Hepatic stellate cell (primary cell): ENCODE measurements at regions not wholly inside any gene's neighbourhood (a gene's known extent, or its start where the extent isn't known, plus 50 kb on each side); places are given as distances from the start of the nearest gene placed in this dataset.

Experiments used
- DNase-seq: peaks from one replicate; pipeline ENCODE4 v3.0.0; 2011; ENCODE audit warnings: low spot score

DNA sequence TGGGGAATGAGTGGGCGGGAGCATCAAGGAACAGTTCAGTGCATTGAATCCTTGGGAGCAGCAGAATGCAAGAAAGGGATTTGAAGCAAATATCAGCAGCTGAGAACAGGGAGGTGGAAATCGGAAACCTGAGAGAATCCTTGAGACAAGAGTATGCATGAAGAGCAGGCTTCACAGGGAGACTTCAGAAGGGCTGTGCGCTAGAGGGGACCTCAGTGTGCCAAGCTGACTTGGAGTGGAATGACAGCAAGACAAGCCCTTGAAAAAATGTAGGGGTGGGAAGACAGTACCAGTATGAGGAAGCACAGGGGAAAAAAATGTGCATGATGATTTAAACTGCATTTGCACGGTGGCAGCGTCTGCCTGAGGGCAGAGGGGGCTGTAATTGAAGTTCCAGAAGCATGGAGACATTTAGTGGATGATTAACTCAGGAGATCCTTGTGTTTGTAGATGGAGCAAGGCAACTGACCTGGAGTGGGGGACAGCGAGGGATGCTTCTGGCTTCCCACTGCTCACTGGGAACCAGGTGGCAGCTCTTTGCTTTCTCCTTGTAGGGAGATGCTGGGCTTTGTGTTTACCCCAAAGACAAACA, 204.9 kb upstream of the PLET1 start:
- no peak for DNase-seq

DNA sequence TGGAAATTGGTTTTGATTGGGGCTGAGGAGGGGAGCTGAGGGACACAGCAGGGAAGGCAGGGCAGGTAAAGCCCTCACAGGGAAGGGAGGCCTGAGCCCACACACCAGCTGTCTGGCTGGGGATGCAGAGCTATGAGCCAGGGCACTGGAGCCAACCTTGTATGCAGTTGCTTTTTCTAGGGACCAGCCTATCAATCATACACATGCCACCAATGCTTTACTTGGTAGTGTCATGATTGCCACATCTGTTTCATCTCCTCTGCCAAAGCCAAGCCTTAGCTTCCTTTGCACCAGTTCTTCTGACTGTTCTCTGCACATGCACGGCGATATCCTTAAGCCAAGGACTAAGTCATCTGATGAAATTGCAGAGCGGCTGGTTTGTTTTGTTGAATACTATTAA, 207.1 kb upstream of the PLET1 start:
- no peak for DNase-seq

DNA sequence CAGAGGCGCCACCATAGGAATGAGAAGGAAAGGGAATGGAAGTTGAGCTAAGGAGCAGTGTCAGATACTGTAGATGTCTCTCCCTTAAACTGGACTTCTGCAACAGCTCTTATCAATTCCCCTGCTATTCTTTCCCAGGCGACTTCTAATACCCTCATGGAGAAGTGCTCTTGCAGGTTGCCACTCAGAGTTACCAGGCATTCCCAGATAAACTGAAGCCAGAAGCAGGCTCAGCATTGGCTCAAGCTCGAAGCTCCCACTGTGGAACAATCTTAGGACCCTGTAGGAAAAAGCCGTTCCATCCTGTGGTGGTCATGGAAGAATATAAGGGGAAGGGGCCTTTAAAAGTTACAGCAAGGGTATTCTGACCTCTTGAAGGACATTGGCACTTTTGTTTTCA, 208.7 kb upstream of the PLET1 start:
- DNase-seq = no peak

DNA sequence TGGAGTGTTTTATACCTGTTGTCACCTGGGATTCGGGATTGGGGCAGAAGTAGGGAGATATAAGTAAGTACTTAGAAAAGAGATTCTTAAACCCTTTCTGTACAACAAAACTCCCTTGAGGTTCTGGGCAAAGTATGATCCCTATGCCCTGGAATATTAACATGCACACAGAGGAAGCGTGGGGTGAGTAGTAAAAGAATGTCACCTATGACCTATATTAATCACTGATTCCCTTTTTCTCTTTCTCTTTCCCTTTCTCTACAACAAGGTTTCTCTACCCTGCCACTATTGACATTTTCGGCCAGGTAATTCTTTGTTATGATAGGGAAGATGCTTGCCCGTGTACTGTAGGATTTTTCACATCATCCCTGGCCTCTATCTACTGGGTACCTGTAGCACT, 209.7 kb upstream of the PLET1 start:
- peak; percentile 11 for DNase-seq

DNA sequence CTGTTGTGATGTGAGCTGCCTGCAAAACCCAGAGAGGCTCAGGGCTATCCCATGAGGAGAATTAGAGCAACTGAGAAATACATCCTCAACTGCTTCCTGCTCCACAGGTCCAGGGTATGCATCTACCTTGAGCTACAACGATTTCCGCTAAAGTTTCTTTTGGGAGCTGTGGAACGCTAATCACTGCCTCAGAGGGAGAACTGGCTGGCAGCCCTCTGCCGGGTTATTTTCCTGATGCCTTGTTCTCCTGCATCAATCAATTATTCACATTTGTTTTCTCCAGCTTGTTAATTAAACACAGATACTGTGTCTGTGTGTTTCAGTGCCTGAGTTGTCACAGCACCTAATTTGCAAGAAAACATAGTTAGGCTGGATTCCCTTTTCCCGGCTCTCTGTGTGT, 211.1 kb upstream of the PLET1 start:
- DNase-seq = no peak

DNA sequence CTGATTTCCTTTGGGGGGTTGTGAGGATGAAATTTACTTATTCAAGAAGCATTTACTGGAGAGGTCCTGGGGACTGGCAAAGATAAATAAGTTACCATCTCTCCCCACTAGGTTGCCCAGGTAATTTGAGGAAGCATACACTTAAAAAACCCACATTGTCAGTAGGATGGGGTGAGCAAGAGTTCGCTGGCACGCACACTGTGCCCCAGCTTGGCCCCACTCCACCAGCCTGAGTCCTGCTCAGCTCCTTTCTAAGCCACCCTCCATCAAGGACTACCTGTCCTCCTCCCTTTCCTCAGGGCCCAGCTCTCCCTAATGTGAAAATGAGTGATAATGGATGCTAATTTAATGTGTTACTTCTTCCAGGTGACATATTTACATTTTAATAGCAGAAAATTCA, 216.5 kb upstream of the PLET1 start:
- DNase-seq = no peak

DNA sequence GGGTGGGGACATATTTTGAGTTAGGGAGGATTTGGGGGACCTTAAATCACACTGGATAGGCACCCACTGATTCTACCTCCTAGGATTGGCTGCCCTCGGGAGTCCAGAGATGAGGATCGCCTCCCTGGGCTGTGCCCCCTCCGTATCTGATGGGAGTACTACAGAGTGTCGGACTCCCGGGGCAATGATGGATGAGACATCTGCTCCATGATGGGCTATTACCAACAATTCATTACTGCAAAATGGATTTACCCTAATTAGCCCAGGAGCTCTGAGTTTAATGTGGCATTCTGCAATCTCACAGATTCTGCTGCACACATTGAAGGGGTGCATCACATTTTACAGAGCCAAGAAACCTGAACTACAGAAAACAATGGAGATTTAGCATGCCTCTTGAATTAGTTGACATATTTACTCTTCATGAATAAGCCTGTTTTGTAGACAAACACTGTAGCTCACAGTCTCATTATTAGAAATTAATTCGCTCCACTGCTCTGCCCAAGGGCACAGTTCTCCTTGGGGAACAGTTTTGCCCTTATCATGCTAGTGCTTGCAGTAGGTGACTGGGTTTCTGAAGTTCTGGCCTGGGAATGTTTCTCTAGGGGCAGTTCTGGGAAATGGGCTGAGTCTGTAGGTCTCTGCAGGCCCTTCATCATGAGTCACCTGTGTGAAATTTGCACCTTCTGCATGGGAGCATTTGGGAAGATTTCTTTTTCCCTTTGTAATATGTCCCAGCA, 217.1 kb upstream of the PLET1 start:
- DNase-seq = no peak

DNA sequence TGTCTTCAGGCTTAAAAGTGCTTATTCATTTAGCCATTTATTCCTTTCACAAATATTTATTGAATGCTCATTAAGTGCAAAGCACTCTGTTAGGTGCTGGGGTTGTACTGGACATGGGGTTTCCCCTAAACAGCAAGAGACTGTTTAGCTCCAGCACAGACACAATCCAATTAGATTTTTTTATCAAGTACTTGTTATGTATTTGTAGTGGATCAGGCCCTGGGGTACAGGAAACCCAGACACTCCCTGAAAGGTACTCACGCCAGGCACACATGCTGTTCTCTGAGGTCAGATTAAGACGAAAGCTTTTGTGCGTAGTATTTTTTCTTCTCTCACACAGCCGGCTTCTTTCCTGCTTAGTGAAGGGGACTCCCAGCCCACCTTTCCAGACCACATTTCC, 218.1 kb upstream of the PLET1 start:
- no peak for DNase-seq

DNA sequence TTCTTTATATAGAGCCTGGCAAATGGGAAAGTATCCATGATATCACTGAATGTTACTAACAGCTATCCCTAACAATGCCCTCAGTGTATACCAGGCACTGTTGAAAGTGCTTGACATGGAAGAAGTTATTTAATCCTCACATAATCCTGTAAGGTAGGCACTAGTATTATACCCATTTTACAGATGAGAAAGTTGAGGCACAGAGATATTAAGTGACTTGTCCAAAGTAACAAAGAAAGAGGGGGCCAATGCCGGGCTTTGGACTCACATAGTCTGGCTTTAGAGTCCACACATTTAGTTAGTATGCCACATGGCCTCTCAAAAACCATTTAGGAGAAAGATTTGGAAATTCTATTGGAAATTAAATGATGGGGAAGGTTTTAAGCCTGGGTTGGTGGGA, 220.8 kb upstream of the PLET1 start:
- no peak for DNase-seq

DNA sequence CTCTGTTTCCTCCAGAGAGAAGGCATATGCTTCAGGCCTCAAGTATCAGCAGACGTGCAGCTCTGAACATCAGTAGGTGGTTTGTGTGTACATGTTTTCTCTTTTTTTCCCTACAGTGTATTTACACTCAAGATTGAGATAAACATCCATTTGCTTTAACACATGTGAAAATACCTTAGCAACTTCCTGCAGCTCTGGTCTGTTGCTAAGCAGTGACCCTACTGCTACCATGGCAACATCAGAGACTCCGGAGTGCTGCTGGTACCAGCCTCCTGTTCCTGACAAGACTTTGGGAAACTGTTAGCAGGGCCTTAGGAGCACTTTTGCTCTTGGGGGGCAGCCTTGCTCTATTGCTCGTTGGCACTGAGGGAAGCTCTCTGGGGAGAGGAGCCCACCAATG, 221.2 kb upstream of the PLET1 start:
- no peak for DNase-seq

DNA sequence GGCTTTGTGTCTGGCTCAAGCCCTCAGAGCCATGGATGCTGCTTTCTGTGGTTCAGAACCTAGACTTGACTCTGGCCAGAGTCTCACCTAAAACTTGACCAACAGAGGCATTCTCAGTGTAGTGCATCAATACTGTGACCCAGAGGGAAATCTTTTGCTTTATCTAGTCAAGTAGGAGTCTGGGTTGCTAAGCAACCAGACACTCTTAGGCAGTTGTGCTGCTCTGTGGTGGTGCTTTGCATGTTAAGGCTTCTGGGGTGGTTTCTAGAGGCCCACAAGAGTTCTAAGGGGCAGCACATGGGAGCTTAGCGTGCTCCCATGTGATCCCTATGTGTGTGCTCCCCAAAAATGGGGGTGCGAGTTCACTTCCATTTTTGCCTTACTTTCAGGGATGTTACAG, 224.6 kb upstream of the PLET1 start:
- no peak for DNase-seq

DNA sequence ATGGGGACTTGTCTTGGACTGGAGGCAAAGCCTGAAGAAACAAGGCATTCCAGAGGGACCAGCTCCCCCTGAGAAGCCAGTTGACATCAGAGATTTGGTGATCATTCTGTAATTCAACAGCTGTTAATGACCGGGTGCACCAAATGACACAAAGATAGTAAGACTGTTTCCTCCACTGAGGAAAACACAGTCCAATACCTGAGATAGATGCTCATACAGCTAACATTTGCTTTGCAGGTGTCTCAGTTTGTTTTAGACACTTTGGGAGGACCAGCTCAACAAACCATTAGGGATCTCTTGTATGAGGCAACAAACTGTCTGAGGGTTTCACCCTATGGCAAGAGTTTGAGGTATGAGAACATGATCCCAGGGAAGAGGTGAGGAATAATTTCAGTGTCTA, 237.2 kb upstream of the PLET1 start:
- DNase-seq = no peak

DNA sequence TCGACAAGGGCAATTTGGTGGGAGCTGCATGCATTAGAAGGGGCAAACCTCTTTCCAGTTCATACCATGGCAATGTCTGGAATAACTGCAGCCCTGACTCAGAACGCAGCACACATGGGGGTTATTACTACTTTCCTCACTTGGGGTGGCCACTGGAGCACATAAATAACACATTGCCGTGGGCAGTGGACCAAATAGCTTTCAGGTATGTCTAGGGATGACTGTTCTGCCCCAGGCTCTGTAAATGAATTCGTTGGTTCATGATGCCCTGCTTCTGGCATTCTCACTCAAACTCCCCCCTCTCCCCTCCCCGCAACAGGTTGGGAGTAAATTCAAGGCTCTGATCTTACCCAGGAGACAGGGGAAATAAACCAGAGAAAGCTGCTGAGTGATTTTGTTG, 238.0 kb upstream of the PLET1 start:
- DNase-seq = no peak

DNA sequence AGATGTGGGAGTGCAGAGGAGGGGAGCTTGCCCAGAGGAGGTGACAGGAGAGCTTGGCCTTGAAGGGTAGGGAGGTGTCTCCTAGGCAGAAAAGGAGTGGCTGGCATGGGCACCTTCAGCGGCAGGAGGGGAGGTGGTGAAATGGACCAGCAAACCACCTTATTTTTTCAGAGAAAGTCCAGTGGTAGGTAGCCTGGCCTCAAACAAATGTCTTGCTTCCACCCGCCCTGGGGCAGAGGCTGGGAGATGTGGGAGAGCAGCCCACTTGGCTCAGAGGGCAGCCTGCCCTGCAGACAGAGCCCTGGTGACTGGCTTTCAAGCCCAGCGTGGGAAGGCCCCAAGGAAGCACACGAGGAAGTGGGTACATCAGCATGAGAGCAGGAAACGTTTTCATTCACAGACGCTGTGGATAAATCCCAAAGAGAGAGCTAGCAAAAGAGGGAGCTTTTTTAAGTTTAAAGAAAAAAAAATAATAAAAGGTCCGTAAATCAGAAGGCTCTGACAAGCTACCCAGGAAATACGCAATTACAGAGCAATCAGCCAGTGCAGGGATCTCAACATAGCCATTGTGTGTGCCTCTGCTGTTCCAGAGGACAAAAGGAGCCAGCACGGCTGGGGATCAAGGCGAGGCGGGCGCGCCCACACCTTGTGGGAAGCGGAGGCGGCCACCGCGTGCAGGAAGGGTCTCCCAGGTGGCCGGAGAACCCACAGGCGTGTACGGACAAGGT, 238.7 kb upstream of the PLET1 start:
- no peak for DNase-seq

DNA sequence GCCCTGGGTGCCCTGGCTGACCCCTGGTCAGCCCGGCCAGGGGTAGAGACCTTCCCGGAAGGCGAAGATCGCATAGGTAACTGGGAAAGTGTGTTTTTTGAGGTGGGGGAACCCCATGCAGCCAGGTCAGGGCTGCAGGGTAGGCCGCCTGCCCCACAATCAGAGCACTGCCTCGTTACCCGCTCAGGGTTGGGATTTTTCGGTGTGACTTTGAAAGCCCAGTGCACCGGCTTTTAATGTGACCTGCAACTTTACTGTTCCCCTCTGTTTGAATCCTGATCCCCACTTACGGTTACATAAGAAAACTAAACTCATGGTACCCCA, 239.2 kb upstream of the PLET1 start:
- no peak for DNase-seq

DNA sequence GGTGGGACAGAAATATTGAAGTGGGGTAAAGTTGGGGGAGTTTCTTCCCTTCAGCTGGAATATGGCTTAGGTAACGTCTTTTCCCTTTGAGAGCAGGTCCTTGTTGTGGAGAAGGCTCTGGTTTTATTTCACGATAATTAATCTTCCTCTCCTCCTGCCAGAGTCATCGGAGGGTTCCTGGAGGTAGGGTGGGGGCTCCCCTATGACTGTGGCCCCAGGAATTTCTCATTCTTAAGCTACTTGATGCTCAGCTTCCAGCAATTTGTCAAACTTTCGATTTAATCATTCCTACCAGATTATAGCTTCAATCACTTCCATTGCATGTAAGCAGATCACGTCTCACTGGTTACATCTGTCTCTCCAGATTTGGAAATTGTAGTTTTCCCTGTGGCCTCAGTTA, 242.8 kb upstream of the PLET1 start:
- DNase-seq = no peak

DNA sequence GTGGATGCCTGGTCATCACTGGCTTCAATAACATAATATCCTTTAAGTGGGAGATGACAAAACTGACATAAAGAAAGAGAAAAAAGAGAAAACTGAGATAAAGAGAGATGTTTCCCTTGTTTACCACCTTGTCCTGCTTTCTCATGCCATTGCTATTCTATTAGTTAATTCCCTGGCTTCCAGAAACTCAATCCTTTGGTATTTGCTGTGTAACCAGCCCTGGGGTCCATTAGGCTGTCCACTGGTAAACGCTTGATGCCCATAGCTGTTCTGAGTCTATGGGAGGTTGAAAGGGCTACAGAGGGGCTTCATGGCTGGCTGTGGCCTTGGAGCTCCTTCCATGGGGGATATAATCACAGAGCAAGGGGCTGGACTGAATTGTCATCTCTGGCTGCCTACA, 243.4 kb upstream of the PLET1 start:
- DNase-seq = no peak

DNA sequence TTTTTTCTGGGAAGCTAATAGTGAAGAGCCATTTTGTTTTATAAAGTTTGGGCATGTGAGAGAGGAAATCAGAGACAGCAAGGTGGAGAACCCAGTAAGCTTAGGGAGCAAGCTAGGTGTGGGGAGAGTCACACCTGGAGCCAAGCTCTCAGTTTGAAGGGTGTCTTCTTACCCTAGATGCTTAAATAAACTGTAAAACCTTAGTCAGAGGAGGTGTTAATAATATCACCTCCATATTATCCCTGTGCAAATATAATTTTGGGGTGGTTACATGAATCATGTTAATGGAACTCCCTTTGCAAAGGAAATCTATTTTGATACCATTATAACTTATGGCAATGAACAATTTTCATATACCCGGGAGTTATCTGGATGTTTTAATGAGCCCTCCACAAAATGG, 246.2 kb upstream of the PLET1 start:
- DNase-seq = no peak

DNA sequence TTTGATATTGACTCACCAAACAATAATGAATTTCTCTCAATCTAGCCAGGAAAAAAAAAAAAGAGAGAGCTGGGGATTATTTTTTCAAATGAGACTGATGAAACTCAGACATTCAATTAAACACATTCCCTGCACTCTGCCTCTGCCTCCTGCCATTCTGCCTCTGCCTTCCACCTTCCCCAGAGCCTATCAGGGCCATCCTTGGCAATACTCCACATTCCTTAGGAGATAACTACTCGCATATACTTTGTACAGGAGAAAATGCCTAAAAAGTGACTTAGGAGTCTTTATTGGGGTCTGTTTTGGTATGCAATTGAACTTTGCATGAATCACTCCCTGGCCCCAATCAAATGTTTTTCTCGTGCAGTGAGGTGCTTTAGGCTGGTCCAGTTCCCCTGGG, 246.6 kb upstream of the PLET1 start:
- DNase-seq = no peak

DNA sequence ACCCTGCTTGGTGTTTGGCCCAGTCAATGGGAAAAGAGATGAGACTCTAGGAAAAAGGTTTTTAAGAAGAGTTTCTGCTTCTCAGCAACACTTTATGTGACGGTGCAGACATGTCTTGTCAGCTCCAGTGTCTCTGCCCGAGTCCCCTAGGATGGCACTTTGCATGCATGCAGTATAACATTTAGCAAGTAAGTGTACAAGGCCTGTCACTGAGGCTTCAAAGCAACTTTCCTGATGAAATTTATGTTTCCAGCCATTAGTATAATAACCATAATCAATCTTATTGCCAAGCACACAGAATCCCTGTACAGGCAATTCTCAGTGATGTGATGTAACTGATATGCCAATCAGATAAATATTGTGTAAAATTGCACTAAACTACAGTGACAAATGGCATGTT, 248.1 kb upstream of the PLET1 start:
- DNase-seq = no peak

DNA sequence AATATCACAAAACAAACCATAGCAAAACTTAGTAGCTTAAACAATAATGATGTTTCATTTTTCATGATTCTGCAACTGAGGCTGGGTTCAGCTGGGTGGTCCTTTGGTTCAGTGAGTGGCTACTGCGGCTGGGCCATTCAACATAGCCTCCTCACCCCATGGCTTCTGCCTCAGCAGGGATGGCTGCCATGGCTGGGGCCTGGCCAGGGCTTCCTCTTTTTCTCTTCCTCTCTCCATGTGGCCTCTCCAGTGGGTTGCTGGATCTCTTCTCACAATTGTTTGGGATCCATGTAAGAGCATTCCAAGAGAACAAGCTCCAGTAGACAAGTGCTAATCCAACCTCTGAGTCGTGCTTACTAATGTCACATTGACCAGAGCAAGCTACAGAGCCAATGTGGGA, 248.6 kb upstream of the PLET1 start:
- no peak for DNase-seq

DNA sequence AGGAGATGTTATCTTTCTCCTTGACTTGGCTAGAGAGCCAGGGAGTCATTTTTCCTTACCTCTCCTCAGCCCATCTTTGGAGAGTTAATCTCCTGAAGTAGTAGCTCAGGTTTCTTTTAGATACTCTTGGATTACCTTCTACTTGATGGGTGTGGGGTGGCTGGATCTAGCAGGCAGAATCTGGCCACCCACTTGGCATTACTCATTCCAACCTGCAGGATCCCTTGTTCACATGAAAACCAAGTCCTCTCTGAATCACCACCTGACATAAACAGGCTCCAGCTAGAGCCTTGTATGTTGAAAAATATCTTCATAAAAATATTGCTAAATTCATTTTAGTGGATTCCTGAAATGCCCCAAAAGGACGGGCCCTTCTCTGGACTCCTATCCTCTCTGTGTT, 250.6 kb upstream of the PLET1 start:
- DNase-seq = no peak

DNA sequence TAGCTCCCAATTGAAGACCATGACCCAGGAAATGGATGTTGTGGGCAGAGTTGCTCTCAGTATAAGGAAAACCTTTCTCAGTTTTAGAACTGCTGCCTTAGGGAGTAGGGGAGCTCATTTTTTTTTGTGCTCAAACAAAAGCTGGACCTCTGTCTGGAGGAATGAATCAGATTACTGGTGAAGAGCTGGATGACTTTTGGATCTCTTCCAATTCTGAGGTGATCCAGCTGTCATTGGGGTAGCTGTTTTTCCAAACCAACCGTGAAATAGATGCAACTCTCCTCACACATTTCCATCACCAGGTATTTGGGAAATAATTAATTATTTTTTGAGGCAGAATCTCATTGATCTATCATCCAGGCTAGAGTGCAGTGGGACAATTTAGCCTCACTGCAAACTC, 251.3 kb upstream of the PLET1 start:
- no peak for DNase-seq

DNA sequence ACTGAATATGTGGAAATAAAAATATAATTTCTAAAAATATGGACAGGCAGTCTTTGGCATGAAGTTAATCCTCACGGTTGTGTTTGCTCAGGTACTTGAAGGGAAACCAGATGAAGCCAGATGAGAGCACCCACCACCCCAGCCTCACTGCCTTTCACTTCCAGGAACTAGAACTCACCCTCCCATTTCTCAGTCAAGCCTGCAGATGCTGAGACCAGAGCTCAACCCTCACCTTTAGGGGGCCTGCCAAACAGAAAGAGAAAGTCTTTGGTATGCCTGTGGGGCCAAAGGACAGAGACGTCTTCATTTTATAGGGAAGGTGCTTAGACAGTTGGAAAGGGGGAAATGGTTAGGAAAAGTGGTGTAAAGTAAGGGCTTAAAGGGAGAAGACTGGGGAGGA, 252.8 kb upstream of the PLET1 start:
- DNase-seq = no peak
